CD8-positive, alpha-beta memory T cell (primary cell): ENCODE measurements at regions not wholly inside any gene's neighbourhood (a gene's known extent, or its start where the extent isn't known, plus 50 kb on each side); places are given as distances from the start of the nearest gene placed in this dataset.
A peak's percentile ranks its signal among the peaks of the same experiment; 100 is the strongest.

Source experiments
- CTCF ChIA-PET: fragments of 350-600 bp; sonication (Branson Sonifier 250); formaldehyde crosslinking; loops from one replicate; lab custom pipeline; 2021; ENCODE audit warnings: antibody characterized with exemption; lab: Charles Lee
- POLR2A ChIA-PET: fragments of 350-600 bp; sonication (Branson Sonifier 250); formaldehyde crosslinking; loops from one replicate; lab custom pipeline; 2021; ENCODE audit warnings: antibody characterized with exemption; lab: Charles Lee
- DNase-seq, 5 donors: peaks; one replicate each; pipeline versions ENCODE4 v3.0.0 to v3.0.0-alpha.2; 2020 to 2022; ENCODE audit warnings: mixed read lengths in 1 of 5
- H3K27ac ChIP-seq: one replicate; pipeline ENCODE4 v1.7.0; 2013; ENCODE audit warnings: low read depth, mild to moderate bottlenecking, low read length, moderate library complexity
- H3K27me3 ChIP-seq: 2 replicates; pipeline ENCODE4 v1.7.0; 2013; ENCODE audit warnings: low read length, mild to moderate bottlenecking; ENCODE audit not compliant: insufficient read depth, poor library complexity, severe bottlenecking
- H3K36me3 ChIP-seq: 2 replicates; pipeline ENCODE4 v1.7.0; 2013; ENCODE audit warnings: mild to moderate bottlenecking, low read length, moderate library complexity; ENCODE audit not compliant: insufficient read depth
- H3K4me1 ChIP-seq: 2 replicates; pipeline ENCODE4 v1.7.0; 2013; ENCODE audit warnings: mild to moderate bottlenecking, low read length, moderate library complexity; ENCODE audit not compliant: insufficient read depth
- H3K4me3 ChIP-seq: 2 replicates; pipeline ENCODE4 v1.7.0; 2013; ENCODE audit warnings: mild to moderate bottlenecking, low read length
- H3K9me3 ChIP-seq: 2 replicates; pipeline ENCODE4 v1.7.0; 2013; ENCODE audit warnings: mild to moderate bottlenecking, low read length
- H3K27ac Mint-ChIP-seq, 8 donors: one replicate each; pipeline ENCODE4 v1.8.0; 2020 to 2021; ENCODE audit warnings: mixed read lengths in 8 of 8, mild to moderate bottlenecking in 6 of 8, inconsistent platforms in 3 of 8, moderate library complexity in 3 of 8
- H3K27me3 Mint-ChIP-seq, 2 donors: one replicate each; pipeline ENCODE4 v1.8.0; 2020 to 2021; ENCODE audit warnings: mixed read lengths in 2 of 2, mild to moderate bottlenecking in 1 of 2, moderate library complexity in 1 of 2
- H3K36me3 Mint-ChIP-seq, 3 donors: one replicate each; pipeline ENCODE4 v1.8.0; 2020 to 2021; ENCODE audit warnings: mixed read lengths in 3 of 3, inconsistent platforms in 1 of 3, mild to moderate bottlenecking in 1 of 3
- H3K4me1 Mint-ChIP-seq, 3 donors: one replicate each; pipeline ENCODE4 v1.8.0; 2020 to 2021; ENCODE audit warnings: mixed read lengths in 3 of 3, inconsistent platforms in 1 of 3, mild to moderate bottlenecking in 1 of 3
- H3K4me3 Mint-ChIP-seq, 7 donors: one replicate each; pipeline ENCODE4 v1.8.0; 2020 to 2021; ENCODE audit warnings: mixed read lengths in 7 of 7, mild to moderate bottlenecking in 6 of 7, moderate library complexity in 4 of 7, inconsistent platforms in 2 of 7
- H3K9me3 Mint-ChIP-seq, 5 donors: one replicate each; pipeline ENCODE4 v1.8.0; 2020 to 2022; ENCODE audit warnings: mixed read lengths in 5 of 5, mild to moderate bottlenecking in 3 of 5, moderate library complexity in 2 of 5, inconsistent platforms in 1 of 5

GRCh38 chr6:165895421-165896165 is 232.6 kb upstream of the PDE10A start:
- H3K36me3 ChIP-seq: no peaks in the 10 kb centered on the region
- POLR2A ChIA-PET: no interaction called here
- H3K27me3 ChIP-seq: no peaks in the 10 kb centered on the region
- Mint-ChIP-seq H3K4me1 (no peaks in the 10 kb centered on the region), H3K36me3 (peaks cover 0 to 1% (median 0%) of the 10 kb centered on the region in 3 donors), H3K9me3 (peaks cover 0 to 3% (median 0%) of the 10 kb centered on the region in 5 donors), H3K27ac (no peak overlapping the region), H3K4me3 (no peak overlapping the region), H3K27me3 (peaks cover 8 to 28% of the 10 kb centered on the region in 2 donors)
- no peaks in the 10 kb centered on the region for H3K4me1 ChIP-seq
- no peak overlapping the region for H3K27ac ChIP-seq
- CTCF ChIA-PET: no interaction called here
- H3K4me3 ChIP-seq: no peak overlapping the region
- no peak for DNase-seq
- no peaks in the 10 kb centered on the region for H3K9me3 ChIP-seq

- no peaks in the 10 kb centered on the region for H3K4me1 ChIP-seq
- CTCF ChIA-PET: interaction anchor here (0.6 kb wide), 1 partner anchor 18 kb away, joined by 3 read pairs; no protein-coding TSS in a partner anchor
- no peak overlapping the region for H3K27ac Mint-ChIP-seq
- no peak overlapping the region for H3K4me3 ChIP-seq
- no peaks in the 10 kb centered on the region for H3K9me3 ChIP-seq
- no peaks in the 10 kb centered on the region for H3K9me3 Mint-ChIP-seq
- peaks cover 8 to 28% of the 10 kb centered on the region in 2 donors for H3K27me3 Mint-ChIP-seq
- no peak for DNase-seq
- H3K27ac ChIP-seq: no peak overlapping the region
- H3K27me3 ChIP-seq: no peaks in the 10 kb centered on the region
- no peak overlapping the region for H3K4me3 Mint-ChIP-seq
- POLR2A ChIA-PET: no interaction called here
- no peaks in the 10 kb centered on the region for H3K36me3 Mint-ChIP-seq
- H3K4me1 Mint-ChIP-seq: no peaks in the 10 kb centered on the region
- H3K36me3 ChIP-seq: no peaks in the 10 kb centered on the region
Measured at GRCh38 chr6:165894171-165894825, 231.3 kb upstream of the PDE10A start.

GRCh38 chr6:165893431-165893830 is 230.4 kb upstream of the PDE10A start:
- no peaks in the 10 kb centered on the region for H3K36me3 Mint-ChIP-seq
- CTCF ChIA-PET: interaction anchor here (0.6 to 1.1 kb wide), 2 partner anchors 8 to 19 kb away, joined by 3 read pairs; no protein-coding TSS in a partner anchor
- DNase-seq: no peak
- no peaks in the 10 kb centered on the region for H3K9me3 ChIP-seq
- no peaks in the 10 kb centered on the region for H3K4me1 ChIP-seq
- H3K4me1 Mint-ChIP-seq: no peaks in the 10 kb centered on the region
- H3K9me3 Mint-ChIP-seq: no peaks in the 10 kb centered on the region
- H3K27ac ChIP-seq: no peak overlapping the region
- no peak overlapping the region for H3K4me3 ChIP-seq
- H3K27ac Mint-ChIP-seq: no peak overlapping the region
- H3K36me3 ChIP-seq: no peaks in the 10 kb centered on the region
- peaks cover 5 to 23% of the 10 kb centered on the region in 2 donors for H3K27me3 Mint-ChIP-seq
- POLR2A ChIA-PET: no interaction called here
- no peak overlapping the region for H3K4me3 Mint-ChIP-seq
- H3K27me3 ChIP-seq: no peaks in the 10 kb centered on the region

- H3K4me3 ChIP-seq: no peak overlapping the region
- no peak overlapping the region for H3K27ac ChIP-seq
- H3K36me3 ChIP-seq: no peaks in the 10 kb centered on the region
- Mint-ChIP-seq H3K4me1 (no peaks in the 10 kb centered on the region), H3K27me3 (peaks cover 3 to 19% of the 10 kb centered on the region in 2 donors), H3K36me3 (no peaks in the 10 kb centered on the region), H3K27ac (no peak overlapping the region), H3K4me3 (no peak overlapping the region), H3K9me3 (peaks cover 0 to 4% (median 4%) of the 10 kb centered on the region in 5 donors)
- ChIA-PET CTCF (no interaction called here), POLR2A (no interaction called here)
- no peaks in the 10 kb centered on the region for H3K27me3 ChIP-seq
- DNase-seq: no peak
- no peaks in the 10 kb centered on the region for H3K4me1 ChIP-seq
- no peaks in the 10 kb centered on the region for H3K9me3 ChIP-seq
Measured at GRCh38 chr6:165891320-165891719, 228.3 kb upstream of the PDE10A start.

GRCh38 chr6:165890404-165890735 is 227.3 kb upstream of the PDE10A start:
- no peak overlapping the region for H3K4me3 Mint-ChIP-seq
- CTCF ChIA-PET: no interaction called here
- no peaks in the 10 kb centered on the region for H3K36me3 Mint-ChIP-seq

GRCh38 chr6:165889636-165890403 is 226.8 kb upstream of the PDE10A start:
- H3K4me3 Mint-ChIP-seq: no peak overlapping the region
- ChIA-PET CTCF (no interaction called here), POLR2A (no interaction called here)
- peaks cover 0 to 4% (median 4%) of the 10 kb centered on the region in 5 donors for H3K9me3 Mint-ChIP-seq
- peaks cover 0 to 19% of the 10 kb centered on the region in 2 donors for H3K27me3 Mint-ChIP-seq
- Histone ChIP-seq H3K27ac (no peak overlapping the region), H3K4me1 (no peaks in the 10 kb centered on the region), H3K36me3 (no peaks in the 10 kb centered on the region), H3K27me3 (no peaks in the 10 kb centered on the region), H3K4me3 (no peak overlapping the region), H3K9me3 (no peaks in the 10 kb centered on the region)
- peak overlapping the region in 1 of 8 donors; percentile 78 for H3K27ac Mint-ChIP-seq
- no peak for DNase-seq
- H3K36me3 Mint-ChIP-seq: no peaks in the 10 kb centered on the region
- peaks cover under 1 to 3% (median 3%) of the 10 kb centered on the region in 3 donors for H3K4me1 Mint-ChIP-seq

More at GRCh38 chr6:165890404-165890735, 227.3 kb upstream of the PDE10A start:
- no peaks in the 10 kb centered on the region for H3K27me3 ChIP-seq
- no peaks in the 10 kb centered on the region for H3K36me3 ChIP-seq
- Mint-ChIP-seq H3K27ac (no peak overlapping the region), H3K4me1 (no peaks in the 10 kb centered on the region), H3K27me3 (peaks cover 0 to 19% of the 10 kb centered on the region in 2 donors), H3K9me3 (peaks cover 0 to 4% (median 4%) of the 10 kb centered on the region in 5 donors)
- H3K27ac ChIP-seq: no peak overlapping the region
- no peak for DNase-seq
- no peak overlapping the region for H3K4me3 ChIP-seq
- POLR2A ChIA-PET: no interaction called here
- no peaks in the 10 kb centered on the region for H3K9me3 ChIP-seq
- H3K4me1 ChIP-seq: no peaks in the 10 kb centered on the region

GRCh38 chr6:165886169-165886568 is 223.1 kb upstream of the PDE10A start:
- Mint-ChIP-seq H3K4me1 (peaks cover 4 to 7% (median 6%) of the 10 kb centered on the region in 3 donors), H3K27ac (no peak overlapping the region), H3K4me3 (no peak overlapping the region), H3K27me3 (peaks cover 4 to 15% of the 10 kb centered on the region in 2 donors), H3K9me3 (peaks cover 0 to 12% (median 4%) of the 10 kb centered on the region in 5 donors), H3K36me3 (no peaks in the 10 kb centered on the region)
- Histone ChIP-seq H3K9me3 (no peaks in the 10 kb centered on the region), H3K27ac (no peak overlapping the region), H3K4me1 (no peaks in the 10 kb centered on the region), H3K4me3 (no peak overlapping the region), H3K27me3 (peaks cover 3% of the 10 kb centered on the region), H3K36me3 (no peaks in the 10 kb centered on the region)
- ChIA-PET CTCF (no interaction called here), POLR2A (no interaction called here)
- DNase-seq: no peak
